ENCODE measurements at regions not wholly inside any gene's neighbourhood (a gene's known extent, or its start where the extent isn't known, plus 50 kb on each side); places are given as distances from the start of the nearest gene placed in this dataset.
"Not testable (repeated sequence)": the region's sequence is repeated elsewhere in the genome, so short reads cannot be mapped to it uniquely, and the experiment has no call there.

DNA sequence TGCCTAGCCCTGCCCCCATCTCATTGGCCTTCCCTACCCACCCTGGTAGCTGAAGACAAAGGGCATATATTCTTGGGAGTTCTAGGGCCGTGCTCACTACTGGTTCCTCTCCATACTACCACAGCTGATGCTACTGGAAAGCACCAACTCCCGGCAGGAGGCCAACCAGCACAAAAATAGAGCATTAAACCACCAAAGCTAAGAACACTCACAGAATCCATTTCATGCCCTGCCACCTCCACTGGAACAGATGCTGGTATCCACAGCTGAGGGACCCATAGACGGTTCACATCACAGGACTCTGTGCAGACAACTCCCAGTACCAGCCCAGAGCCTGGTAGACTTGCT, 170.4 kb downstream of the SEC23A start:
- TF ChIP-seq, protein P1, sequence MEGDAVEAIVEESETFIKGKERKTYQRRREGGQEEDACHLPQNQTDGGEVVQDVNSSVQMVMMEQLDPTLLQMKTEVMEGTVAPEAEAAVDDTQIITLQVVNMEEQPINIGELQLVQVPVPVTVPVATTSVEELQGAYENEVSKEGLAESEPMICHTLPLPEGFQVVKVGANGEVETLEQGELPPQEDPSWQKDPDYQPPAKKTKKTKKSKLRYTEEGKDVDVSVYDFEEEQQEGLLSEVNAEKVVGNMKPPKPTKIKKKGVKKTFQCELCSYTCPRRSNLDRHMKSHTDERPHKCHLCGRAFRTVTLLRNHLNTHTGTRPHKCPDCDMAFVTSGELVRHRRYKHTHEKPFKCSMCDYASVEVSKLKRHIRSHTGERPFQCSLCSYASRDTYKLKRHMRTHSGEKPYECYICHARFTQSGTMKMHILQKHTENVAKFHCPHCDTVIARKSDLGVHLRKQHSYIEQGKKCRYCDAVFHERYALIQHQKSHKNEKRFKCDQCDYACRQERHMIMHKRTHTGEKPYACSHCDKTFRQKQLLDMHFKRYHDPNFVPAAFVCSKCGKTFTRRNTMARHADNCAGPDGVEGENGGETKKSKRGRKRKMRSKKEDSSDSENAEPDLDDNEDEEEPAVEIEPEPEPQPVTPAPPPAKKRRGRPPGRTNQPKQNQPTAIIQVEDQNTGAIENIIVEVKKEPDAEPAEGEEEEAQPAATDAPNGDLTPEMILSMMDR (conservative IDR thresholded peaks at IDR 0.05 in 1 of 2, IDR thresholded peaks at IDR 0.05 in 1 of 2; ENCODE audit: low read depth in 1 of 2, low read length in 2 of 2): not testable (repeated sequence)
- TF ChIP-seq EZH2 (IDR thresholded peaks at IDR 0.05; ENCODE audit: low read length, missing control alignments): not testable (repeated sequence)

Measured in fibroblast of lung (primary cell).